ENCODE measurements at regions not wholly inside any gene's neighbourhood (a gene's known extent, or its start where the extent isn't known, plus 50 kb on each side); places are given as distances from the start of the nearest gene placed in this dataset.

DNA sequence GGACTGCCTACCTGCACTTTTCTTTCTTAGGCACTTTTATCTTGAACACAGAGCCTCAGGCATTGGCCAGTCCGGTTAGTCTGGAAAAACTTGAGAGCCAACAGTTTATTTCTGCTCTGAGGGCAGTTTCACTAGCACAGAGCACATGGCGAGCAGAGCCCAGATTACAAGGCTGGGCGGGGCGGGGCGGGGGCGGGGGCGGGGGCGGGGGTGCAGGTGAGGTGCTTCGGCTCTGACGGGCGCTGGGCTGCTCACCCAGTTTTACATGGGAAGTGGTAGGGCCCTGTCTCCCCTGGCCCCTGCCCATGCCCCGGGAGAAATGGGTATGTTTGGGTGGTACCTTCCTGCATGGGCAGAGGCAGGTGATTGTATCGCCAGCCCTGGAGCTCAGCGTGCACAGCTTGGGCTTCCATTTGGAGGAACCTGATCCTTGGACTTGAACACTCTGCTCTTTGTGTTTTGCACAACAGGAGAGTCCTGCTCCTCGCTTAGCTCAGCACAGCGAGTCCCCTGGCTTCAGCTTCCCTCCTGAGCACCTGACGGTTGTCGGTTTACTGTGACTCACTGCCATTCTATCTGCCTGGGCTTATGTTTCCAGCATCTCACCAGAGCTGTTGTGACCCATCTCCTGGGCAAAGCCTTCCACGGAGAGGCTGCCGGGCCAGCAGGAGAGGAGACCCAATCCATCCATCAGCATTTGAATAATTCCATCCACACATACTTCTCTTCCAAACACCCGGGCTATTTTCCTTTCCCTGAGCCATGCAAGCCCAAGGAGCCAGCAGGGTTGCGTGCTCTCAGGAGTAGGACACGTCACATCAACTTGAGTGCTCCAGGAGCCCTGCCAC lies 108.5 kb downstream of the ARF6 start:
- peak overlapping the region in 1 of 2 donors; percentile 31 for H3K4me3 ChIP-seq (ENCODE audit: low read depth in 1 of 2, low read length in 2 of 2)
- peaks cover 21 to 27% of the 10 kb centered on the region in 2 donors for H3K4me1 ChIP-seq (ENCODE audit: control insufficient read depth in 1 of 2, insufficient read depth in 2 of 2, low read length in 2 of 2)
- H3K27me3 ChIP-seq (ENCODE audit: low read depth, low read length): no peaks in the 10 kb centered on the region
- H3K27ac ChIP-seq (ENCODE audit: low read length): peak overlapping the region; percentile 95
- H3K9me3 ChIP-seq (ENCODE audit: control insufficient read depth in 1 of 2, low read length in 2 of 2): no peaks in the 10 kb centered on the region
- no peaks in the 10 kb centered on the region for H3K36me3 ChIP-seq (ENCODE audit: control insufficient read depth in 1 of 2, insufficient read depth in 2 of 2, low read length in 2 of 2)

DNA sequence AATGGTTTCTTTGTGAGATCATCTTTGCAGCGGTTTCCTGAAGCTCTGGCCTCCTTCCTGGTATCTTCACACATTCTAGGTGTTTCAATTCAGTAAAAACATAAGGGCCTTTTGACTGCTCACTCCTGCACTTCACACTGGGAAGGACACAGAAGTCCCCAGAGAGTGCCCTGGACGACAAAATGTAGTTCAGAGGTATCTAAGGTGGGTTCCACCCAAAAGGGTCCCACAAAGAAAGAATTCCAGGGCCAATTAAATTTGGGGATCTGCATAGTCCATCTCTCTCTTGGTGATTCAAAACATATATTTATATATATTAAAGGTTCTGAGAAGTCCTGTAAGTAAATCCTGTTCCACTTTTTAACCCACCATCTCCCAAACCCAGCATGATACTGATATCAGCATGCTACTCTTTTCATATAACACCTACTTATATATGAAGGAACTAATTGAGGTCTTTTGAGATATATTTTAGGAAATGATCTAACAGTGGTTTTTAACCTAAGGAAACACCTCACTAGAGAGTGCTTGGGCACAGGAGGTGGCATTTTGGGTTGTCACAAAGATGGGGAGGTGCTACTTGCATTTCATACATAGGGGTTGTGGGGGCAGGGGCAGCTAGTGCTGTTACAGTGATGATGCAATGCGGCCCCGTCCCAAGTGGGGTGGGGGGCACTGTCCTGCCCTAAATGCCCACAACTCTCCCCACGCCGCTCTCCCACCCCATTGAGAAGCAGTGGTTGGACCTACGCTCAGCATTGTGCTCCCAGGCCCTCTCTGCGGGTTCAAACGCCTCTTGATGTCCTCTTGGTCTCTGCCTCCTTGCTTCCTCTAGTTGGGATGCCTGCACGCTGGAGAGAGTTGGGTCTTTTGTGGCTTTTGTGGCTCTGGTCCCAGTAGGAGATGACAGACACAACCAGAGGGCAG lies 109.4 kb downstream of the ARF6 start:
- Histone ChIP-seq H3K9me3 (ENCODE audit: control insufficient read depth in 1 of 2, low read length in 2 of 2) (no peaks in the 10 kb centered on the region), H3K4me1 (ENCODE audit: control insufficient read depth in 1 of 2, insufficient read depth in 2 of 2, low read length in 2 of 2) (peaks cover 21 to 27% of the 10 kb centered on the region in 2 donors), H3K27ac (ENCODE audit: low read length) (peak overlapping the region; percentile 95), H3K36me3 (ENCODE audit: control insufficient read depth in 1 of 2, insufficient read depth in 2 of 2, low read length in 2 of 2) (no peaks in the 10 kb centered on the region), H3K27me3 (ENCODE audit: low read depth, low read length) (no peaks in the 10 kb centered on the region), H3K4me3 (ENCODE audit: low read depth in 1 of 2, low read length in 2 of 2) (peak overlapping the region; percentile 52 to 72)

GRCh38 chr14:50002926-50003212 lies 110.0 kb downstream of the ARF6 start:
- Histone ChIP-seq H3K27me3 (ENCODE audit: low read depth, low read length) (no peaks in the 10 kb centered on the region), H3K4me3 (ENCODE audit: low read depth in 1 of 2, low read length in 2 of 2) (peak overlapping the region; percentile 52 to 72), H3K9me3 (ENCODE audit: control insufficient read depth in 1 of 2, low read length in 2 of 2) (no peaks in the 10 kb centered on the region), H3K27ac (ENCODE audit: low read length) (peak overlapping the region; percentile 95), H3K36me3 (ENCODE audit: control insufficient read depth in 1 of 2, insufficient read depth in 2 of 2, low read length in 2 of 2) (no peaks in the 10 kb centered on the region), H3K4me1 (ENCODE audit: control insufficient read depth in 1 of 2, insufficient read depth in 2 of 2, low read length in 2 of 2) (peaks cover 21 to 27% of the 10 kb centered on the region in 2 donors)

DNA sequence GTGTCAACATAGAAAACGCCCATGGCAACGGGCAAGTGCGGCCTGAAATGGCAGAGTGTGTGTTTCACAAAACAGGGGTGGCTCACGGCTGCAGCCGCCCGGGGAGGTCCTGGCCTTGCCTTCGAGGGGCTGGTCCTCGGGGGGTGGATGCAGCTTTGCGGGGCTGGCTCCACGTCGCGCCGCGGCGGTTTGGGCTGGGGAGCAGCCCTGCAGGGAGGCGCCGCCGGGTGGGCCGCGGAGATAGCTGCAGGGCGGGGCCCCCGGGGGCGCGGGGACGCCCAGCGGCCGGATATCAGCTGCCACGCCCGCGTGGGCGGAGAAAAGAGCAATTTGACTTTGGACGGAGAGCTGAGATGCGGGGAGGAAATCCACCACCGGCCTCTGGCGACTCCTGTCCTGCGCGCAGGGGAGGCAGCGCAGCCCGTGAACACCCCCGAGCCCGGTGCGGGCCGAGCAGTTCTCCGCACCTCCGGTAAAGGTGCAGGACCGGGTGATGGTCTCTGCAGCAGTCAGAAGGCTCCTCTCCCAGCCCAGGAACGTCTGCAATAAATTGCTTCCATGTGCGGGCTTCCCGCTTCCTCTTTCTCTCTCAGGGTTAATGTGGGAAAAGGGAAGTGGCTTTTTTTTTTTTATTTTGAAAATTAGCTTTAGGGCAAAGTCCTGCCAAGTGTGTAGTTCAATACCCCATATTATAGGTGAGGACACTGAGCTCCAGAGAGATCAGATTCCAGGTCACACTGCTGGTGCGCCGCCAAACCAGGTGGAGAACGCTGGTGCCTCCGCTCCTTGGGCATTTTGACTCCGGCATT lies 110.5 kb downstream of the ARF6 start:
- peak overlapping the region; percentile 95 for H3K27ac ChIP-seq (ENCODE audit: low read length)
- no peaks in the 10 kb centered on the region for H3K9me3 ChIP-seq (ENCODE audit: control insufficient read depth in 1 of 2, low read length in 2 of 2)
- H3K36me3 ChIP-seq (ENCODE audit: control insufficient read depth in 1 of 2, insufficient read depth in 2 of 2, low read length in 2 of 2): no peaks in the 10 kb centered on the region
- H3K4me3 ChIP-seq (ENCODE audit: low read depth in 1 of 2, low read length in 2 of 2): peak overlapping the region; percentile 52 to 72
- peaks cover 21 to 27% of the 10 kb centered on the region in 2 donors for H3K4me1 ChIP-seq (ENCODE audit: control insufficient read depth in 1 of 2, insufficient read depth in 2 of 2, low read length in 2 of 2)
- no peaks in the 10 kb centered on the region for H3K27me3 ChIP-seq (ENCODE audit: low read depth, low read length)

GRCh38 chr14:50006141-50006540 lies 110.2 kb downstream of the VCPKMT start:
- Histone ChIP-seq H3K9me3 (ENCODE audit: control insufficient read depth in 1 of 2, low read length in 2 of 2) (no peaks in the 10 kb centered on the region), H3K4me1 (ENCODE audit: control insufficient read depth in 1 of 2, insufficient read depth in 2 of 2, low read length in 2 of 2) (peaks cover 5 to 15% of the 10 kb centered on the region in 2 donors), H3K36me3 (ENCODE audit: control insufficient read depth in 1 of 2, insufficient read depth in 2 of 2, low read length in 2 of 2) (no peaks in the 10 kb centered on the region), H3K27me3 (ENCODE audit: low read depth, low read length) (peaks cover 4% of the 10 kb centered on the region), H3K4me3 (ENCODE audit: low read depth in 1 of 2, low read length in 2 of 2) (no peak overlapping the region), H3K27ac (ENCODE audit: low read length) (no peak overlapping the region)

- Histone ChIP-seq H3K27me3 (ENCODE audit: low read depth, low read length) (peaks cover 4% of the 10 kb centered on the region), H3K27ac (ENCODE audit: low read length) (no peak overlapping the region), H3K4me3 (ENCODE audit: low read depth in 1 of 2, low read length in 2 of 2) (no peak overlapping the region), H3K4me1 (ENCODE audit: control insufficient read depth in 1 of 2, insufficient read depth in 2 of 2, low read length in 2 of 2) (peaks cover 0 to 5% of the 10 kb centered on the region in 2 donors), H3K36me3 (ENCODE audit: control insufficient read depth in 1 of 2, insufficient read depth in 2 of 2, low read length in 2 of 2) (no peaks in the 10 kb centered on the region), H3K9me3 (ENCODE audit: control insufficient read depth in 1 of 2, low read length in 2 of 2) (no peaks in the 10 kb centered on the region)
These were observed 109.1 kb downstream of the VCPKMT start for GRCh38 chr14:50007123-50007903.

DNA sequence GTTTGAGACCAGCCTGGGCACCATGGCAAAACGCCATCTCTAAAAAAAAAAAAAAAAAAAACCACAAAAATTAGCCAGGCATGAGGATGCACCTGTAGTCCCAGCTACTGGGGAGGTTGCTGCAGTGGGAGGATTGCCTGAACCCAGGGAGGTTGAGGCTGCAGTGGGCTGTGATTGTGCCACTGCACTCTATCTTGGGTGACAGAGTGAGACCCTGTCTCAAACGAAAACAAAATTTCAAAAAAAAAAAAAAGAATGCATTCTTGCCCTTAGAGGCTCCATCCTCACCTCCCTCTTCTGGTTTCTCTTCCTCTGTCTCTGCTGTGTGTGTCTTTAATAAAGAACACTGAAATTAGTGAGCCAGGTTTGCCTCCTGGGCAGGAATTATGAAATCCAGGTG lies 107.8 kb downstream of the VCPKMT start:
- Histone ChIP-seq H3K9me3 (ENCODE audit: control insufficient read depth in 1 of 2, low read length in 2 of 2) (no peaks in the 10 kb centered on the region), H3K4me3 (ENCODE audit: low read depth in 1 of 2, low read length in 2 of 2) (no peak overlapping the region), H3K36me3 (ENCODE audit: control insufficient read depth in 1 of 2, insufficient read depth in 2 of 2, low read length in 2 of 2) (no peaks in the 10 kb centered on the region), H3K27me3 (ENCODE audit: low read depth, low read length) (peaks cover 4% of the 10 kb centered on the region), H3K27ac (ENCODE audit: low read length) (no peak overlapping the region), H3K4me1 (ENCODE audit: control insufficient read depth in 1 of 2, insufficient read depth in 2 of 2, low read length in 2 of 2) (no peaks in the 10 kb centered on the region)

GRCh38 chr14:50008974-50009373 lies 107.4 kb downstream of the VCPKMT start:
- no peaks in the 10 kb centered on the region for H3K4me1 ChIP-seq (ENCODE audit: control insufficient read depth in 1 of 2, insufficient read depth in 2 of 2, low read length in 2 of 2)
- no peaks in the 10 kb centered on the region for H3K9me3 ChIP-seq (ENCODE audit: control insufficient read depth in 1 of 2, low read length in 2 of 2)
- H3K27me3 ChIP-seq (ENCODE audit: low read depth, low read length): peaks cover 4% of the 10 kb centered on the region
- no peaks in the 10 kb centered on the region for H3K36me3 ChIP-seq (ENCODE audit: control insufficient read depth in 1 of 2, insufficient read depth in 2 of 2, low read length in 2 of 2)
- H3K4me3 ChIP-seq (ENCODE audit: low read depth in 1 of 2, low read length in 2 of 2): no peak overlapping the region
- H3K27ac ChIP-seq (ENCODE audit: low read length): no peak overlapping the region

DNA sequence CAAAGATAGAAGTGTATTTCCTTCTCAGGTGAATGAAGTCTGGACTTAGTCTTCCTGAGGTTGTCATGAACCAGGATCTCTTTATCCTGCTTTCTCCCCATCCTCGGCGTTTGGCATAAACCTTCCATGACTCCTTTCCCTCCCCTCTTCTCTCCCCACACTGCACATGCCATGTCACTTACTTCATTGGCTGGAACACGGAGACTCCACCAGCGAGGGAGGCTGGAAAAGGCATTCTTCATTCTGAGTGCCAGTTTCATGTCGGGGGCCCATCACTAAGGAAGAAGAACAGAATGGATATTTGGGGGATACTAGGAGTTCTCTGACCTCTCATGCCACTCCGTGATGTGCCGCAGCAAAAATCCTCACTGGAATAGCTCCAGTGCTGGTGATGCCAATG lies 105.6 kb downstream of the VCPKMT start:
- Histone ChIP-seq H3K27ac (ENCODE audit: low read length) (no peak overlapping the region), H3K27me3 (ENCODE audit: low read depth, low read length) (peaks cover 4% of the 10 kb centered on the region), H3K9me3 (ENCODE audit: control insufficient read depth in 1 of 2, low read length in 2 of 2) (no peaks in the 10 kb centered on the region), H3K4me1 (ENCODE audit: control insufficient read depth in 1 of 2, insufficient read depth in 2 of 2, low read length in 2 of 2) (no peaks in the 10 kb centered on the region), H3K4me3 (ENCODE audit: low read depth in 1 of 2, low read length in 2 of 2) (no peak overlapping the region), H3K36me3 (ENCODE audit: control insufficient read depth in 1 of 2, insufficient read depth in 2 of 2, low read length in 2 of 2) (no peaks in the 10 kb centered on the region)

DNA sequence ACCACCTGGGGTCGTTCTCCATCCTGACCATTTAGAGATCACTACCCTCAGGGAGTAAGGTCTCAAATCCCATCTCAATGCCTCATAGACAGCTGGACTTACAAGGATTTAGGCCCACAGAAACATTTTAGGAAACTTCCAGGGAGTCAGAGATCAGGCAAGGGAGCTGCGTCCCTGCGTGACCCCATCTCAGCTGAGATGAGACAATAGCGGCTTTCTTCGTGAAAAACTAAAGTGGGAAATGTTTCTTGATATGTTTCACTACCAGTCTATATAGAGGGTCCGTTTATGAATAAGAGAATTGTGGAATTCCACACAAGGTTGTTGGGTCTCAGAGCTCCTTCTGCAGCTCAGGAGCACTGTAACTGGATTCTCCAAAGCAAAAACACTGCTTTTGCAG lies 105.1 kb downstream of the VCPKMT start:
- peaks cover 4% of the 10 kb centered on the region for H3K27me3 ChIP-seq (ENCODE audit: low read depth, low read length)
- no peak overlapping the region for H3K4me3 ChIP-seq (ENCODE audit: low read depth in 1 of 2, low read length in 2 of 2)
- H3K9me3 ChIP-seq (ENCODE audit: control insufficient read depth in 1 of 2, low read length in 2 of 2): no peaks in the 10 kb centered on the region
- no peaks in the 10 kb centered on the region for H3K36me3 ChIP-seq (ENCODE audit: control insufficient read depth in 1 of 2, insufficient read depth in 2 of 2, low read length in 2 of 2)
- H3K27ac ChIP-seq (ENCODE audit: low read length): no peak overlapping the region
- no peaks in the 10 kb centered on the region for H3K4me1 ChIP-seq (ENCODE audit: control insufficient read depth in 1 of 2, insufficient read depth in 2 of 2, low read length in 2 of 2)

Measured in muscle layer of duodenum (tissue), 2 donors.